NOMO-1 treated with DMSO at 0.1 percent for 48 hours (cell line): ENCODE measurements at regions not wholly inside any gene's neighbourhood (a gene's known extent, or its start where the extent isn't known, plus 50 kb on each side); places are given as distances from the start of the nearest gene placed in this dataset.
"Not testable (repeated sequence)": the region's sequence is repeated elsewhere in the genome, so short reads cannot be mapped to it uniquely, and the experiment has no call there.

Experiments
- DNase-seq: peaks from one replicate; lab custom pipeline; 2025; ENCODE audit not compliant: unreplicated experiment; lab: John Stamatoyannopoulos, UW

DNA sequence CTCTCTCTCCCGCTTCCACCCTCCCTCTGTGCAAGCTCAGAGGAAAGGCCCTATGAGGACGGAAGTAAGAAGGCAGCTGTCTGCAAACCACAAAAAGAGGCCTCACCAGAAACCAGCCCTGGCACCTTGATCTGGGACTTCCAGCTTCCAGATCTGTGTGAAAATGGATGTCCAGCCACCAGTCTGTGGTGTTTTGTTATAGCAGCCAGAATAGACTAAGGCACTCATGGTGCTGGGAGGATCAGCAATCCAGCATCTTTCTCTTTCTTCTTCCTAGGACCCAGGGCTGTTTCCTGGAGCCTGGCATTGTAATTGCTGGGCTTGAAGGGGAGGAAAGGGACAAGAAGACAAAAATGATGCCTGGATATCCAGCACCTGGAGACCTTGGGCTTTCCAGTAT, 122.5 kb downstream of the SOCS6 start:
- DNase-seq: no peak

DNA sequence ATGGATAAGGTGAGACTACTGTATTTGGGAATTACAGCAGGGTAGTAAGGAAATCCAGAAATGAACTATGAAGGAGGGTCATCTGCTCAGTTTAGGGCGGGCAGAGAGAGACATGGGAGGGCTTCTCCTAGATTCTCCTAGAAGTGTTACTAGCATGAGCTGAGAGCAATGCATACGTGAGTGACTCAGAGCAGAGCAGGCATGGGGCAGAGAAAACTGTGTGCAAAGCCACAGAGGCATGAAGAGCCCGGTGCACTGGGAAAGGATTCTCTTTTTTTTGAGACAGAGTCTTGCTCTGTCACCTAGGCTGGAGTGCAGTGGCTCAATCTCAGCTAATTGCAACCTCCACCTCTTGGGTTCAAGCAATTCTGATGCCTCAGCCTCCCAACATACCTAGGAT, 116.2 kb downstream of the SOCS6 start:
- no peak for DNase-seq

DNA sequence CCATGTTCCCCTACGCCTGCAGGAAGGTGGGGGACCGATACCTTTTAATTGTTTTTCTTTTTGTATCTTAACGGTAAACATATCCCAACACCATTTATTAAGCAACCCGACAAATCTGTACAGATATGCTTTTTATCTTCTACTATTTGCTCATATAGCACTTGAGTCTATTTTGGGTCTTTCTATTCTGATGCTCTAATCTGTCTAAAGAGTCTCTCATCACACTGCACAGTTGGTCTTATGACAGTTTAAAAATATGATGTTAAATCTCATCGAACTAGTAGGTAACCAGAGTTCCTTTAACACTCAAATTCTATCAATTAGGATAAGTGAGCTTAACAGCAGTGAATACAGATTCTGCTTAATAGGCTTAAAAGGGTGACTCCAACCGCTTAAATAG, 111.6 kb downstream of the SOCS6 start:
- no peak for DNase-seq

DNA sequence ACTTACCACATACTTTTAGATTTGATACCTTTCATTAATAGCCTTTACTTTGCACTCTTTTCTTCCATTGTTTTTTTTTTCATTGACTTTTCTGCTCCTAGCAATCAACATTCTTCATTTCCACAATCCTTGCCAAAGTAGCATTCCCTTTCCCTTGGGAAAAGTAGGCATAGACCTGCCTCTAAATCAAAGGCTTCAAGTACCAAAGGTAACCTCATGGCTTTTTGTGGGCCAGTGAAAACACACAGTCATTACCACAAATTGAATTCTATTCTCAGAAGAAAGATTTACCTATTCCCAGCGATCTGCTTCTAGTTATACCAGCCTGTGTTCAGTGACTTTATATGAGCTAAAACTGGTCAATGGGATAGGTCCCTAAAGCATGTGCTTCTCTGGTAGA, 109.2 kb downstream of the SOCS6 start:
- no peak for DNase-seq

DNA sequence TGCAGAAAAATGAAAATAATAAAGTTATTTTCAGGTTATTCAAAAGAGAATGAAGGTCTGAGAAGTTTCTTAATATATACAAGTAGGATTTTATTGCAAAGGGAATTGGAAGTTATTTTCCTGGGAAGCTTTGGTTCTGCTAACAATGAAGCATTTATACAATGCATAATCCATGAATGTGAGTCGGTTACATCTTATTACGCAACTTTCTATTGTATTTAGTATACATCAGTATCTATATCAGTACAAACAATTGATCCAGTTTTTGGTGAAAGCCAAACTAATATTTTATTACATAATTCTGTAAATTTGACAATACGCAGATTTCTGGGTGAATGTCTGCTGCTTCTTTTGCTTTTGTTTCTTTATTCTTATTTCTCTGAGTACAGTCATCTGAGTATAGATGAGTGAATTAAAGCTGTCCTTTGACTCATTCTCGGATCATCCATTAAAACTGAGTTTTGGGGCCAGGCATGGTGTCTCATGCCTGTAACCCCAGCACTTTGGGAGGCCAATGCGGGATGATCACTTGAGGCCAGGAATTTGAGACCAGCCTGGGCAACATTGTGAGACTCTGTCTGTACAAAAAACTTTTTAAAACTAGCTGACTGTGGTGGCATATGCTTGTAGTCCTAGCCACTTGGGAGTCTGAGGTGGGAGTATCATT, 108.5 kb downstream of the SOCS6 start:
- DNase-seq: no peak

DNA sequence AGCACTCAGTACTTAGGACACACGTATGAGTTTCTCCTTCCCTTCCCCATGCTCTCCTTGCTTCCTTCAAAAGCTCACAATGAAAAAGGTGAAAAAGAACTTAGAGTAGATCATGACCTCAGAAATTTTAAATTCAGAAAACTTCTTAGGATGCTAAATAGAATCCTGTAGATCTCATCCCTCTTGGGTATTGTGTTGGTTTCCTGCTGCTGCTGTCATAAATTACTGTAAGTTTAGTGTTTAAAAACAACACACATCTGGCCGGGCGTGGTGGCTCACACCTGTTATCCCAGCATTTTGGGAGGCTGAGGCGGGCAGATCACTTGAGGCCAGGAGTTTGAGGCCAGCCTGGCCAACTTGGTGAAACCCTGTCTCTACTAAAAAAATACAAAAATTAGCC, 106.9 kb downstream of the SOCS6 start:
- not testable (repeated sequence) for DNase-seq

DNA sequence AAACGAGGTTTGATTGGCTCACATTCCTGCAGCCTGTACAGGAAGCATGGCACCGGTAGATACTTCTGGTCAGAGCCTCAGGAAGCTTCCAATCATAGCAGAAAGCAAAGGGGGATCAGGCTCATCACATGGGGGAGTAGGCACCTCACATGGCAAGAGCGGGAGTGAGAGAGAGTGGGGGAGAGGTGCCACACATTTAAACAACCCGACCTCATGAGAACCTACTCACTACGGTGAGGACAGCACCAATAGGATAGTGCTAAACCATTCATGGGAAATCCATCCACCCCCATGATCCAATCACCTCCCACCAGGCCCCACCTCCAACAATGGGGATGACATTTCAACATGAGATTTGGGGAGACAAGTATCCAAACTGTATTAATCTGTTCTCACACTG, 105.8 kb downstream of the SOCS6 start:
- DNase-seq: no peak

DNA sequence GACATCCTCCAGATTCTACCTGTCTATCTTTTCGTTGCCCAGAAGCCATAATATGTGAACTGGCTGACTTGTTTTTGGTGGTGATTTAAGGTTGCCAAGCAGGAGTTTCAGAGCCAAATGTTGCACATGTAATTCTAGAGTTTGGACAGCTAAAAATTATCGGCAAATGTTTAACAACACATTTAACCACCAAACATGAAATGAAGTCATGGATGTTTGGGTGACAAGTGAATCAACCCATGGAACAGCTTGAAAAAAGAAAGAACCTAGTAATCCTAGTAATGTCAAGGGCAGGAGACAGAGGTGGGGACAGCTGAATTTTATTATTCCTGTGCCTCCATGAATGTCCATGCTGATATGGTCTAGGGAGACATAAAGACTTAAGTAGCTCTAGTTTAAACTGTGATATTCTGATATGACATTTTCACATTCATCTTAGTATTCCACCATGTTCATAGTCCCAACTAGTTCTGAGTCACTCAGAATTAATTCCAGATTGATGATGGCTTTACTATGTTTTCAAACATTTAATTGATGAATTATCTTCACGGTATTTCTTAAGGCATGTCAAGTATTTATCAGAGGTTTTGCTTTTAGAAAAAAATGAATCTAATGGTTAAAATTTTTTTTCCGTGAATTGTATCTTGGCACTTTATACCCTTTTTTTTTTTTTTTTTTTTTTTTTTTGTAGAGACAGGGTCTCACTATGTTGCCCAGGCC, 101.7 kb downstream of the SOCS6 start:
- no peak for DNase-seq

DNA sequence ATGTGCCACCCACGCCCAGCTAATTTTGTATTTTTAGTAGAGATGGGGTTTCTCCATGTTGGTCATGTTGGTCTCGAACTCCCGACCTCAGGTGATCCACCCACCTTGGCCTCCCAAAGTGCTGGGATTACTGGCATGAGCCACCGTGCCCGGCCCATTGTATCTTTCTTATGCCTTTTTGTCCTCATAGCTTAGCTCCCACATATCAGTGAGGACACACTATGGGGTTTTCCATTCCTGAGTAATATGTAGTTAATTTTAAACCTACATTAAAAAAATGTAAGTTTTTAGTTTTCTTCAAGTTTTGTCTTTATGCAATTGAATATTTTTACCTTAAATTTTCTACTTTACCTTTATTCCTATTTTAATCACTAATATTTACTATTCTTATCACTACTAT, 100.2 kb downstream of the SOCS6 start:
- DNase-seq: not testable (repeated sequence)

DNA sequence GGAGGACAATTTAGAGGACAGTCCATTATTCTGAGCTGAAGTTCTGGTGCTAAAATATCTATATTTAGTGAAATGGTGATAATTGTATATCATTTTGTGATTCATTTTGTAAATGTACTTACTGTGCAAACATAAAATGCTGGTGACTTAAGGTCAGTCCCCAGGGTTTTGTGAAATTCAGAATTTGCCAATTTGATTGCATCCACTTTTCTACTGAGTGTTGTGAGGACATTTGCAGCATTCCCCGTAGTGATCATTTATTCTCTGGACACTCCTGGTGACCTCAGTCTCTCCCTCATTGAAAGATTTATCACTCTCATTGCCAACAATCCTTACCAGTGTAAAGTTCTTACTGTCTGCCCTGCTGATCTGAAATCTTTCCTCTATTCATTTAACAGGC, 98.2 kb downstream of the SOCS6 start:
- DNase-seq: no peak

DNA sequence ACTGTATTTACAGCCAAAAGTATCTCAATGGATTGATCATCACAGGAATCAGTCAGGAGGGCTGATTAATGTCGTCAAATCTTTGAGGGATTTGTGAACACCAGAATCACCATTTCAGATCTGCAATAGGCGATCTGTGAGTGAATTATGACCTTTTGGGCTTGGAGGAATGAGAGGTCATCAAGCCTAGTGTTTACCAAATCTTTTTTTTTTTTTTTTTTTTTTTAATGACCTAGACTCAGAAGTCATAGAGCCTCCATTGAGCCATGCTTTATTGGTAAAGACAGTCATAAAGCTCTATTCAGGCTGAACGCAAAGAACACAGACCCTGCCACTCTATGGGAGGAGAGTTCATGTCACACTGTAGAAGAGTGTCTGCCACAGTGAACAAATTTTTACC, 97.7 kb downstream of the SOCS6 start:
- DNase-seq: no peak

DNA sequence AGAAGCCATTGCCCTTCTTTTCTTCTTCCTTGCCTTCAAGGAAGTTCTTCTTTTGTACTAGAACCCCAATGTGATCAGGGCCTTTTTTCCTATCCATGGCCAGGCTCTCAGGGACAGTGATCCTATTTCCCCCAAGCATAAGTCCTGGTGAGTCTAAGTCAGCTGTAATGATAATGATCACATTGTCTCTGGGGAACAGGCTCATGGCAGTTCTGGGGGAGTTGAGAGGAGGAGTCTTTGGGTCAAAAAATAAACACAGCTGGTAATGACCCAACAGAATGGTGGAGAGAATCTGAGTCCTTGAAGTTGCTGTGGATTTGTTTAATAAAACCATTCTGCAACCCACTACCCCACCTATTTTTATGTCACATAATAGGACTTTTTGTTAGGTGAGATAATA, 96.6 kb downstream of the SOCS6 start:
- DNase-seq: no peak

DNA sequence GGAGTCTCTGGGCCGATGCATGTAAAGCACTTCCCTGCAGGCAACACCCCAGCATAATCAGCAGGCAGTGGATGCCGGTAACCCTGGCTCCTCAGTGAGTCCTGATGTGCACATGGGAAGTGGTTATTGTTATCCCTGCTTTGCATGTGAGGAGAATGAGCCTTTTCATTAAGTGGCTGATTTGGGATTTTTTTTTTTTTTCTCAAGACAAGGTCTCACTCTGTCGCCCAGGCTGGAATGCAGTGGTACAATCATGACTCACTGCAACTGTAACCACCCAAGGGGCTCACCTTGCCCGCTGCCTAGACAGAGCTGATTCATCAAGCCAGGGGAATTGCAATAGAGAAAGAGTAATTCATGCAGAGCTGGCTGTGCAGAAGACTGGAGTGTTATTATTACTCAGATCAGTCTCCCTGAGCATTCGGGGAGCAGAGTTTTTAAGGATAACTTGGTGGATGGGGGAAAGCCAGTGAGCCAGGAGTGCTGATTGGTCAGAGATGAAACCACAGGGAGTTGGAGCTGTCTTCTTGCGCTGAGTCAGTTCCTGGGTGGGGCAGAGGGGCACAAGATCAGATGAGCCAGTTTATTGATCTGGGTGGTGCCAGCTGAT, 95.4 kb downstream of the SOCS6 start:
- DNase-seq: no peak

DNA sequence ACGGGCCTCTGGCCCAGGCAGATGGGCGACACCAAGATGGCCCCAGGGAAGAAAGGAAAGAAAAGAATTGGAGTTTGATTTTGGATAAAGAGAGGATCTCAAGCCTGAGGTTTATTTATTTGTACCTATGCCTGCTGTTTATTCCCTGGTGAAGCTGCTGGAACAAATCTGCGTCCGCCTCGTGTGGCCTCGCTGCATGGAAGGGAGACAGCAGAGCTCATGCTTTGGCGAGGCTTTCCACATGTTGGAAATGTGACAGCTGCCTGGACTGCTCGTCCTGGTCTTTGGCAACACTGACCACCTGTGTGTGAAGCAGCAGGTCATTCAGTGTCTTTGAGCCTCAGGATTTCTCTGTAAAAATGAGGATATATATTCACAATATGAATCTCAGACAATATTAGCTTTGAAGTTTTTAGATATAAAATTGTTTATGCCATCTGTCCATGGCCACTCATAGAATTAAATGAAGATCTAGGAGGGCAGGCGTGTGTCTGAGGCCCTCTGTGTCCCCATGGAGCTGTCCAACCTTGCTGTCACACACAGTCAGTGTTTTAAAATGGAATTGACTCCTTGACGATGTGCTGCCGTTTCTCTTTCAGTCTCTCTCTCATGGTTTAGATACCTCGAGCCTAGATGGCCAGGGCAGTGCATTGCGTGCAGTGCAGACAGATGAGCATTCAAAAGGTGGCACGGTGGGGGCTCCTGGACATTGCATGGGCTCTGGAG, 94.3 kb downstream of the SOCS6 start:
- no peak for DNase-seq

DNA sequence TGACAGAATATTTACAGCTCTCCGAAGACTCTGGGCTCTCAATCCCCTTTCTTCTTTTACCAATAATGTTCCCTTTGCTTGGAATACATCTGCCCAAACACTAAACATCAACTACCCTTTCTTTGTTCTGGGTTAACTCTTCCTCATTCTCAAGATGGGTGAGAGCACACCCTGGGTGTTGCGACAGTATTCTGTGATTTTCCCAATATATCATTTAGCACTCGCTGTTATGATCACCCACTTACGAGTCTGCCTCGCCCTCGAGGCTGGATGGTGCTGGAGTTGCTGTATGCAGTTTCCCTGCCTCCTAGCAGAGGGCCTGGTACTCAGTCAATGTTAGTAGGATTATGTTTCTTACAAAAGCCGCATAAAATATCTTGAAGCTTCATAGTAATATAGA, 93.2 kb downstream of the SOCS6 start:
- peak; percentile 57 for DNase-seq

DNA sequence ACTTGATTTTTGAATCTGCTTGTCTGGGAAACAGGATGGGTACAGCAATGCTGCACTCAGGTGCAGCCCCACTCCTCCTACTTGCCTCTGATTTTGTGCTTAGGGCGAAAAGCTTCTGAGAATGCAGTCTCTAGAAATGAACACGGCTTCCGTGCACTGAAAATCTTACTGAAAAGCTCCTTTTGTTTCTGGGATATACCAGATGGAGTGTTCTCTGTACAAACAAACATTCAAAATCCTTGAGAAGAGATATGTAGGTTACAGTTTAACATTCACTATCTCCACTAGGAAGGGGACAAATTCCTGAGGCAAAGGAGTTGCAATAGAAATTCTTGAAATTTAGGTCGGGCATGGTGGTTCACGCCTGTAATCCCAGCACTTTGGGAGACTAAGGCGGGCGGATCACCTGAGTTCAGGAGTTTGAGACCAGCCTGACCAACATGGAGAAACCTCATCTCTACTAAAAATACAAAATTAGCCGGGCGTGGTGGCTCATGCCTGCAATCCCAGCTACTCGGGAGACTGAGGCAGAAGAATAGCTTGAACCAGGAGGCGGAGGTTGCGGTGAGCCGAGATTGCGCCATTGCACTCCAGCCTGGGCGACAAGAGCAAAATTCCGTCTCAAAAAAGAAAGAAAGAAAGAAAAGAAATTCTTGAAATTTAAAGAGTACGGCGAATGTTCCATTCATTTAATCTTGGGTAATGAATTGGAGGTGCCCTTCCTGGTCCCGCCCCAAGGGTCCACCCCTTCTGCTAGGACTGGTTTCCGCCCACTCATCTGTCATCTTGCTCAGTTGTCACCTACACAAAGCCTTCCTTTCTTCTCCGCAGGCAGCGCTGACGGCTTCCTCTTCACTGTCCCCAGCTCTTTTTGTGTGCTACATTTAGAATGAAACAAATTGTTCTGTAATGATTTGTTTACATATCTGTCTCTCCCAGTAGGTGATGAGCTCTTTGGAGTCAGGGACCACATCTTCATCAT, 92.4 kb downstream of the SOCS6 start:
- DNase-seq: peak; percentile 91
